Heart left ventricle (tissue), 16 donors: ENCODE measurements at regions not wholly inside any gene's neighbourhood (a gene's known extent, or its start where the extent isn't known, plus 50 kb on each side); places are given as distances from the start of the nearest gene placed in this dataset.
A peak's percentile ranks its signal among the peaks of the same experiment; 100 is the strongest.

Experiments
- ATAC-seq, 4 donors: fragments of 200-7000 bp; cut with Tn5 transposase; one replicate each; pipeline ENCODE4 v1.9.1; 2020 to 2022; ENCODE audit warnings: moderate library complexity in 4 of 4, mild to moderate bottlenecking in 3 of 4, moderate number of reproducible peaks in 1 of 4
- DNase-seq, 5 donors: peaks; one replicate each; pipeline ENCODE4 v3.0.0-alpha.2; 2020
- H3K27ac ChIP-seq, 12 donors: fragments of 200-600 bp; sonication (generic) in 4 of 12; one replicate each; pipeline versions ENCODE4 v1.5.0 to v1.8.0; 2016 to 2022; ENCODE audit warnings: mild to moderate bottlenecking in 2 of 12
- H3K27me3 ChIP-seq, 9 donors: fragments of 200-600 bp; sonication (generic) in 2 of 9; one replicate each; pipeline versions ENCODE4 v1.5.1 to v1.8.0; 2016 to 2022; ENCODE audit warnings: mild to moderate bottlenecking in 3 of 9
- H3K36me3 ChIP-seq, 9 donors: fragments of 200-600 bp; sonication (generic) in 2 of 9; one replicate each; pipeline versions ENCODE4 v1.5.0 to v1.8.0; 2018 to 2022; ENCODE audit warnings: mild to moderate bottlenecking in 2 of 9
- H3K4me1 ChIP-seq, 12 donors: fragments of 200-600 bp; sonication (generic) in 4 of 12; one replicate each; pipeline versions ENCODE4 v1.5.0 to v1.8.0; 2016 to 2022; ENCODE audit warnings: mild to moderate bottlenecking in 3 of 12
- H3K4me3 ChIP-seq, 12 donors: fragments of 200-600 bp; sonication (generic) in 4 of 12; one replicate each; pipeline versions ENCODE4 v1.5.0 to v1.8.0; 2017 to 2022; ENCODE audit warnings: mild to moderate bottlenecking in 9 of 12, moderate library complexity in 4 of 12
- H3K9me3 ChIP-seq, 12 donors: fragments of 200-600 bp; sonication (generic) in 4 of 12; one replicate each; pipeline versions ENCODE4 v1.5.0 to v1.8.0; 2016 to 2022; ENCODE audit warnings: mild to moderate bottlenecking in 1 of 12
- CTCF ChIP-seq, 12 donors: fragments of 200-600 bp; sonication (generic) in 4 of 12; IDR thresholded peaks; one replicate each; pipeline versions ENCODE4 v1.5.0 to v1.8.0; 2018 to 2022; ENCODE audit warnings: antibody characterized with exemption in 12 of 12, mild to moderate bottlenecking in 5 of 12
- POLR2A ChIP-seq, 2 donors: fragments of 450-650 bp; IDR thresholded peaks; one replicate each; pipeline ENCODE4 v1.6.1; 2017; ENCODE audit warnings: antibody characterized with exemption in 2 of 2, mild to moderate bottlenecking in 2 of 2, moderate library complexity in 2 of 2
- WGBS, 4 donors: extraction: QIAGEN DNeasy Blood & Tissue Kit in 2 of 4; methylation state at CpG; one replicate each; pipeline versions ENCODE4 v1.1.5 to v1.1.7; 2013 to 2018; 5-methylcytosine and 5-hydroxymethylcytosine counted together
- intact Hi-C, 10 donors: fragments of 100-400 bp; cut with DNase I; formaldehyde crosslinking; loops; one replicate each; pipeline versions ENCODE4 v1.11.1 to v1.14.2; 2022
- donor health status: ischemic (EF 13 %, LVEDD 7.1; RV severe dilation, severe dysfunction).
- donor health status: healthy with polysubstance abuse.
- donor health status: DM: no; HTN: yes; CAD: no.
- donor health status: DM: no; HTN: no; CAD: no.
- donor health status: ischemic (EF 25% LVEDD 6.9; RV normal size, moderate dysfunction).
- donor health status: ischemic (EF 25% LVEDD 5.7; RV mildly dilated, moderate dysfunction).
- donor health status: healthy.
- donor health status: DM: yes; HTN: yes; CAD: no.
- donor health status: ischemic (EF 35%, LVEDD 5.7; RV mildly dilated, moderate dysfunction).
- donor health status: nonischemic (EF 11% LVEDD 7.7; RV severe dilation, severe dysfunction).
- donor health status: DM: yes; HTN: yes; CAD: no.
- donor health status: PGD.
- donor health status: ischemic (EF 29% LVEDD 5.4; RV normal size, mild dysfunction).
- donor health status: nonischemic (EF 23%, LVEDD 6.1; RV moderate dilation, normal function).

- ATAC-seq (no peak), DNase-seq (no peak)
- Histone ChIP-seq H3K9me3 (peaks cover 0 to 10% (median 0%) of the 10 kb centered on the region in 12 donors), H3K4me3 (no peak overlapping the region), H3K27ac (peak overlapping the region; percentile 33 to 78 (median 70)), H3K27me3 (no peaks in the 10 kb centered on the region), H3K4me1 (peaks cover 0 to 46% (median 16%) of the 10 kb centered on the region in 12 donors), H3K36me3 (no peaks in the 10 kb centered on the region)
- no peak for TF ChIP-seq POLR2A (IDR thresholded peaks at IDR 0.05)
- TF ChIP-seq CTCF (IDR thresholded peaks at IDR 0.05), result no peak
- WGBS, 4 donors, result 81 to 89% (median 82%) methylated on average over 5 of the region's 5 CpGs
- intact Hi-C loops, result no loop called here
Observed at GRCh38 chr6:11388983-11389944, 148.3 kb upstream of the TMEM170B start.

GRCh38 chr6:11387707-11388430 lies 149.7 kb upstream of the TMEM170B start:
- Histone ChIP-seq H3K4me1 (peaks cover 0 to 37% (median 9%) of the 10 kb centered on the region in 12 donors), H3K27ac (no peak overlapping the region), H3K27me3 (no peaks in the 10 kb centered on the region), H3K9me3 (peaks cover 0 to 10% (median 0%) of the 10 kb centered on the region in 12 donors), H3K36me3 (no peaks in the 10 kb centered on the region), H3K4me3 (no peak overlapping the region)
- TF ChIP-seq POLR2A (IDR thresholded peaks at IDR 0.05), result no peak
- DNase-seq (no peak), ATAC-seq (no peak)
- intact Hi-C loops, result no loop called here
- WGBS, 4 donors, result 88 to 93% (median 90%) methylated on average over 5 of the region's 5 CpGs

- Histone ChIP-seq H3K36me3 (no peaks in the 10 kb centered on the region), H3K27me3 (no peaks in the 10 kb centered on the region), H3K27ac (no peak overlapping the region), H3K4me3 (no peak overlapping the region), H3K4me1 (peaks cover 0 to 32% (median 5%) of the 10 kb centered on the region in 12 donors), H3K9me3 (peaks cover 0 to 3% (median 0%) of the 10 kb centered on the region in 12 donors)
- TF ChIP-seq POLR2A (IDR thresholded peaks at IDR 0.05) (no peak), CTCF (IDR thresholded peaks at IDR 0.05) (no peak)
- ATAC-seq (no peak), DNase-seq (no peak)
- 49 to 68% (median 52%) methylated on average over 2 of the region's 2 CpGs for WGBS, 4 donors
- intact Hi-C loops, result no loop called here
Observed at GRCh38 chr6:11386726-11387125, 150.8 kb upstream of the TMEM170B start.

GRCh38 chr6:11386323-11386722 lies 151.2 kb upstream of the TMEM170B start:
- Histone ChIP-seq H3K27me3 (no peaks in the 10 kb centered on the region), H3K4me1 (peaks cover 0 to 32% (median 5%) of the 10 kb centered on the region in 12 donors), H3K27ac (no peak overlapping the region), H3K36me3 (no peaks in the 10 kb centered on the region), H3K4me3 (no peak overlapping the region), H3K9me3 (no peaks in the 10 kb centered on the region)
- TF ChIP-seq POLR2A (IDR thresholded peaks at IDR 0.05), result no peak
- TF ChIP-seq CTCF (IDR thresholded peaks at IDR 0.05), result no peak
- WGBS, 4 donors, result 77 to 90% (median 83%) methylated on average over 4 of the region's 4 CpGs
- no peak for DNase-seq
- ATAC-seq, result no peak
- intact Hi-C loops, result no loop called here
